AG09309 (cell line): ENCODE measurements at regions not wholly inside any gene's neighbourhood (a gene's known extent, or its start where the extent isn't known, plus 50 kb on each side); places are given as distances from the start of the nearest gene placed in this dataset.

Experiments used
- DNase-seq: peaks from one replicate; pipeline ENCODE4 v3.0.0-alpha.2; 2010; ENCODE audit warnings: low read depth
- H3K4me3 ChIP-seq: 2 replicates; pipeline ENCODE4 v1.5.1; 2011; ENCODE audit warnings: mild to moderate bottlenecking, low read depth, low read length, moderate library complexity; ENCODE audit not compliant: control insufficient read depth
- CTCF ChIP-seq: IDR thresholded peaks from 2 replicates; pipeline ENCODE4 v1.5.1; 2011; ENCODE audit warnings: mild to moderate bottlenecking, low read depth, low read length, inconsistent platforms; ENCODE audit not compliant: insufficient read depth, control insufficient read depth; ENCODE audit errors: missing control alignments

DNA sequence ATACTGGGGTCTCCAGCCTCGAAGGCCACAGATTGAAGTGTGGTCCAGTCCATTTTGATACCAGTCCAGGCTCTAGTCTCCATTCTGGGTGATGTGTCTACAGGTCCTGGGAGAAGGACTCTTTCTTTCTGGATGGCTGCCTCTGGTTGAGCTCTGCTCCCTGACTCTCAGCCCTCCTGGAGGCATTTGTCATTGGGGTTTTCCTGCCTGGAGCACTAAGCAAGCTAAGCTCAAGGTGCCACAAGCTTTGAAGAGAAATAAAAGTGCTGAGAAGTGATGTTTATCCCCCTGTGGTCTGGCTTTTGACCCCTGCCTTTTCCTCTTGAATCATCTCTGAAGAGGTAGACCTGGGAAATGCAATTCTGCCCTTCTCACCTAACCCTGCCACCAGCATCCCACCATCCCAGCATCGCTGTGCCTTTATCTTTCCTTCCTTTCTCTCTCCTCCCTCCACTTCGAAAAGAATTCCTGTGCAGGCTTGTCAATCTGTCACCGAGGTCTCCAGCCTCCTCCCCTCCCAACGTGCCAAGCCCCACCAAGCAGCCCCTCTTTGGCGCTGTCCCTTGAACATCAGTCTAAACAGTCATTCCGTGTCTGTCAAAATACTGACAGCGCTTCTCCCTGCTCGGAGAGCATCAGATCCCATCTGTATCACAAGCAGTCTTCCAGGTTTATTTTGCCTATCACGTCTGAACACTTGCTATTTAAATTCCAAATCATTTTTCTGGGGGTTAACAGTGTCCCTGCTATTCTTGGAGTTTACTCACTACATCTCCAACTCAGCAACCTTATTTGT, 334.6 kb upstream of the SLC14A2 start:
- no peak for TF ChIP-seq CTCF
- H3K4me3 ChIP-seq = no peak overlapping the region
- no peak for DNase-seq

DNA sequence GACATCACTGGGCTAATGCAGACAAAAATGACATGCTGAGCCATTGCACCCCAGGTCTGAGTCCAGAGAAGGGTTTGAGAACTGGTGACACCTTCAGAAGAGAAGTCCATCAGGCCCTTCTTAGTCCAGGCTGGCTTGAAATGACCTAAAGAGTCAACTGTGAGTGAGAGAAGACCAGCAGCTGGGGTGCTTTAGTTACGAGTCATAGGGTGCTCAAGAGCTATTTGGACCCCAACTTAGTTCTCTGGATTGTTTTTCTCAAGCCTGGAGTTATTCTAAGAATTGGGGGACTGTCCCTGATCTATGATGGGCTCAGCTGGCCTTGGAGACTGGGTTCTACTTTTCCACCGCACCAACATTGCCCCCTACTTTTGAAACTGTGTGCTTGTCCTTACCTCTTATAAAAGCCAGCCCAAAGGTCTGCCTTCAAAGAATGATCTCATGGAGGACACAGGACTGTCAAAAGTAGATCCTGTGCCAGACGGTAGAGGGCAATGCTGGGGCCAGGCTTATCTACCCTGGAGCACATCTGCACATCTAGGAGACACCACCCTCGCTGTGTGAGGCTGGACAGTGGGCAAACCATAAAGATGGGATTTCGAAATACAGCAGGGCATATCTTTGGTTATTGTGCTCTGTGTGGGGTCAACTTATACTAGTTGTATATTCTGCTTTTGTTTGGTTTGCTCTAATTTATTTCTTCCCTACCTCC, 333.0 kb upstream of the SLC14A2 start:
- H3K4me3 ChIP-seq = no peak overlapping the region
- no peak for DNase-seq
- TF ChIP-seq CTCF = no peak

- TF ChIP-seq CTCF = no peak
- no peak overlapping the region for H3K4me3 ChIP-seq
- no peak for DNase-seq
These were observed 331.1 kb upstream of the SLC14A2 start for GRCh38 chr18:45284174-45284573.

DNA sequence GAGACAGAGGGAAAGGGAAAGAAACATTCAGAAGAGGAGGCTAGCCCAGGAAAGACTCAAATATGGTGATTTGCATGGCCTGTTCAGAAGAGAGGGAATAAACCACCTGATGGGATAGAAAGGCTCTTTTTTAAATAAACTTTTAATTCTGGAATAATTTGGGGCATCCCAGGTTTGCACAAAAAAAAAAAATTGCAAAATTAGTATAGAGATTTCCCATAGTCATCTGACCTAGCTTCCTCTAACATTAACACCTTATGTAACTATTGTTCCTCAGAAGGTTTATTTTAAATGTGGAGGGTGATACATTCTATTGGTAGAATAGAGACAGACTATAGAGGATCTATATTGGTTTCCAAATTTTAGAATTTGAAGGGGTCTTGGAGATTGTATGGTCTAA, 330.4 kb upstream of the SLC14A2 start:
- no peak for TF ChIP-seq CTCF
- no peak overlapping the region for H3K4me3 ChIP-seq
- no peak for DNase-seq

DNA sequence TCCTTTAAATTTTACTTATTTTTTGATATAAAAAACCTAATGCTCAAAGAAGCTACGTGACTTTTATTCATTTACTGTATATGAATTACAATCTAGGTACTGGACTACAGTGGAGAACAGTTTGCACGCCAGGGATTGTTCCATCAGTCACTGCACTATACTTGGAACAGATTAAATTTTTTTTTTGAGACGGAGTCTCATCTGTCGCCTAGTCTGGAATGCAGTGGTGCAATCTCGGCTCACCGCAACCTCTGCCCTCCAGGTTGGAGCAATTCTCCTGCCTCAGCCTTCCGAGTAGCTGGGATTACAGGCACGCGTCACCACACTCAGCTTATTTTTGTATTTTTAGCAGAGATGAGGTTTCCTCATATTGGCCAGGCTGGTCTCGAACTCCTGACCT, 330.0 kb upstream of the SLC14A2 start:
- H3K4me3 ChIP-seq = no peak overlapping the region
- no peak for TF ChIP-seq CTCF
- no peak for DNase-seq

DNA sequence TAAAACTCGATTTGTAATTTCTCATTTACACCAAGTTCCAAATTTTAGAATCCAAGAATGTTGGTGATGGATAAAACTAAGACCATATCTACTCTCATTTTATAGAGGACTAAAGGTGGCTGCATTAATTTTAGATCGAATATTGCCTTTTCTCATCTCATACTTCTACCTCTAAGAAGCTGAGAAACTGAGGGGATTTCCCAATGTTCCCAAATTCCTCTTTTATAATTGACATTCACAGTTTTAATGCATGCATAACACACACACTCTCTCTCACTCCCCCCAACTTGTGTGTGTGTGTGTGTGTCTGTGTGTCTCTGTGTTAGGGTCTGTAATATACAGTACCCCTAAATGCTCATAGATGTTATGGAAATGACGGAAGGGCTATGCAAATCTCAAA, 328.8 kb upstream of the SLC14A2 start:
- no peak for TF ChIP-seq CTCF
- no peak for DNase-seq

More for the DNA sequence above, 328.8 kb upstream of the SLC14A2 start:
- H3K4me3 ChIP-seq = no peak overlapping the region
